ENCODE measurements at regions not wholly inside any gene's neighbourhood (a gene's known extent, or its start where the extent isn't known, plus 50 kb on each side); places are given as distances from the start of the nearest gene placed in this dataset.

DNA sequence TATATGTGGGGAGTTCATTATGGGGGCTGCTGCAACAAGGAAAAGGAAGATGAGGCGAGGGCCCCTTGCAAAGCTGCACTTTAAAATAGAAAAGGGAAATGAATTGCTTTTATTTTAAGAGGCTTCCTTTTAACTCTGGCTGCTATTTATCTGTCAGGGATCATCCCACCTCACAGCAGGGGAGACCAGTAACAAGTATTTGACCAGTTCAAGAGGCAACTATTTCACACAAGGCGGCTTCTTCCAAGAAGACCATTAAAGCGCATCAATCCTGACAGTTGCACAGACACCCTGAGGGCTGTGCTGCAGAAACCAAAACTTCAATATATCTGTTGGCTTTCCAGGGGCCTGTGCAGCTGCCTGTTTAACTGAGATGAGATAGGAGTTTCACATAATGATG lies 1009.2 kb downstream of the SORCS3 start:
- no peak for DNase-seq (ENCODE audit: low read depth, low spot score)
- in situ Hi-C loops (cut with HindIII; ENCODE audit: low pct_unique_long_range_greater_than_20kb, low sequenced_read_pairs), result no loop called here

DNA sequence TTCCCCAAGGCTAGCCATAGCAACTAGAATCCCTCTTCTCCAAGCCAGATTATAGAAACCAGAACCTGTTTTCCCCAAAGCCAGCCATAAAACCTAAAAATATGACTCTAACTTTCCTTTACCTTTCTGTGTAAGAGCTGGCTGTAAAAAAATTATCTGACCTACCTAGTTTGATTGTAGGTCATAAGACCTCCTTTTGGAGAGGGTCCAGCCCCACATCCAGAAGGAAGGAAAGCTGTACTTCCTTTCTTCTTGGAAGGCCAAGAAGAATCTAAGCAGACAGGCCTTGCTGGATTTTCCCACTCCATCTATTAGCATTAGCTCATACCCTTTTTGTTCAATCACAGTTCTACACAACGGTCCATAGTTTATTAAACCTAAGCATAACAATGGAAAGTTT lies 1006.3 kb downstream of the SORCS3 start:
- no peak for DNase-seq (ENCODE audit: low read depth, low spot score)
- in situ Hi-C loops (cut with HindIII; ENCODE audit: low pct_unique_long_range_greater_than_20kb, low sequenced_read_pairs), result no loop called here

- in situ Hi-C loops (cut with HindIII; ENCODE audit: low pct_unique_long_range_greater_than_20kb, low sequenced_read_pairs), result no loop called here
- DNase-seq (ENCODE audit: low read depth, low spot score), result no peak
Measured at GRCh38 chr10:105644978-105645377, 1003.9 kb downstream of the SORCS3 start.

DNA sequence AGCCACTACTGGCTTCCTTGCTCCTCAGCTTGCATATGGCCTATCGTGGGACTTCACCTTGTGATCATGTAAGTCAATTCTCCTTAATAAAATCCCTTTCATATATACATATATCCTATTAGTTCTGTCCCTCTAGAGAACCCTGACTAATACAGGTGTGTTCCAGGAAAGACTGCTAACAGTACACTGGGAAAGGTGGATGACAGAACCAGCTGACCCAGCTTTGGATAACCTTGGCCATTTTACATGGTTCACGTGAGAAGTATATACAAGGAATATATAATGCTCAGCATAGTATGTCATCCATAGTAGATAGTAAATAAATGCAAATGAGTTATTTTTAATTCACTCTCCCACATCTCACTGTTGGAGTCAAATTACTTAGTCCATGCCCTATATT lies 1003.5 kb downstream of the SORCS3 start:
- no peak for DNase-seq (ENCODE audit: low read depth, low spot score)
- in situ Hi-C loops (cut with HindIII; ENCODE audit: low pct_unique_long_range_greater_than_20kb, low sequenced_read_pairs), result no loop called here

GRCh38 chr10:105644091-105644490 lies 1003.0 kb downstream of the SORCS3 start:
- no peak for DNase-seq (ENCODE audit: low read depth, low spot score)

GRCh38 chr10:105643660-105644059 lies 1002.6 kb downstream of the SORCS3 start:
- DNase-seq (ENCODE audit: low read depth, low spot score), result no peak
- in situ Hi-C loops (cut with HindIII; ENCODE audit: low pct_unique_long_range_greater_than_20kb, low sequenced_read_pairs), result no loop called here

More at GRCh38 chr10:105644091-105644490, 1003.0 kb downstream of the SORCS3 start:
- in situ Hi-C loops (cut with HindIII; ENCODE audit: low pct_unique_long_range_greater_than_20kb, low sequenced_read_pairs), result no loop called here

DNA sequence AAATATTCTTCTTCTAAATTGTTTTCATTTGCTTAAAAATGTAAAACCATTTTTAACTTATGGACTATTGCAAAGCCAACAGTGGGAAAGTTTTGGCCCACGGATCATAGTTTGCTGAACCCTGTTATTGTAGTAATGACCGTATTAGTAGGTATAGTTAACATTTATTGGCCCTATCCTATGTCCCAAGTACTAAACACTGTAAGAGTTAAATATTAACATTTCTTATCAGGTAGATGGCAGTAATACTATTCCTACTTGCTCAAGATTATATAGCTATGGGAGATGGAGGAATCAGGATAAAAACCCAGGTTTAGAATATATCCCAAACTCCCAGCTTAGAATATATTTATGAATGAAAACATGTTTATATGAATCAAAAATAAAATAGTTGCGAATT lies 993.2 kb downstream of the SORCS3 start:
- no peak for DNase-seq (ENCODE audit: low read depth, low spot score)
- in situ Hi-C loops (cut with HindIII; ENCODE audit: low pct_unique_long_range_greater_than_20kb, low sequenced_read_pairs), result no loop called here

DNA sequence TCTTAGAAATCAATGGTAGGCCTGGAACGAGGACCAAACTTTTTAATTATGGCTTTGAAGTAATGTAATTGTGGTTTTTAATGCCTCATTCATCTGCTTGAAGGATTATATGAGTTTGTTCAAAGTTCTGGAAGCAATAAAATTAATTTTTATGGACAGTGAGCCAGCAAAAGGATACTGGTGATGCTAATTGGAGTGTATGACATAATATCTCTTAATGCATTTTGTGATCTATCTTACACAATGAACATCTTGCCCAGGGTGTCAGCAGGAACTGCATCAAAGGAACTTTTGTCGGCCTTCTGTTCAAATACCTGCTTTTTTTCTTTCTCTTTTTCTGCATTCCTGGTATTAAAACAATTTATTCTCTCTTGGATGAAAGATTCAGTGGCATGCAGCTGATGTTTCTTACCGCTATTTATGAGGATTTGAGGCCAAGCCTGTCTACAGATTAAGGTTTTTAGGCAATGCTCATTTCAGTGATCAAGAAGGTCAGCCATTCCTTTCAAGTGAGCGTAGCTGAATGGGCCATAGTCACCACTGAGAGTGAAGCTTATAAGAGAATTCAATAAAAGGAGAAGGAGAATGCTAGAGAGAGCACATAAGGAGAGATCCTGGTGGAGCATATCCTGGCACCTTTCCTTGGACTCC lies 974.8 kb downstream of the SORCS3 start:
- in situ Hi-C loops (cut with HindIII; ENCODE audit: low pct_unique_long_range_greater_than_20kb, low sequenced_read_pairs), result no loop called here
- no peak for DNase-seq (ENCODE audit: low read depth, low spot score)

DNA sequence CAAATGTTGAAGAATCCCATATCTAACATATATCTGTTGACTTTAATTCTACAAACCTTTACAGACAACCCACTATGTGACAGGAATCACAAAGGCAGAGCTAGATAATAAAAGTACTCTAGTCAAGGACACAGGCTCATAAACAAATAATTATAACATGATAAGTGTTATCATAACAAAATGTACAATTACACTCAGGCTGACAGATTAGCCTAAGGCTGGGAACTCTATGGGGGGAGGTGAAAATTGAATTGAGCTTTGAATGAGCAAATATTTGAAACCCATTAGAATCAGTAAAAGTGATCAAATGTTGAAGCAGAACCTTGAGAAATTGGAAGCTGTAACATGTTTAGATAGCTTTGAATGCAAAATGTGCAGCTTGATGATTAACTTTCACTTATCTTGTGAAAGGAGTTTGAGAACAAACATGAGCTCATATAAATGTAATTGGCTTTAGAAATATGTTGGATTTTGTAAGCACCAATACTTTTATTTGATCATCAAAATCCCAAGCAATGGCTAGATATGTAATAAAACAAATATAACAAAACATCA lies 970.2 kb downstream of the SORCS3 start:
- in situ Hi-C loops (cut with HindIII; ENCODE audit: low pct_unique_long_range_greater_than_20kb, low sequenced_read_pairs), result no loop called here
- DNase-seq (ENCODE audit: low read depth, low spot score), result no peak

DNA sequence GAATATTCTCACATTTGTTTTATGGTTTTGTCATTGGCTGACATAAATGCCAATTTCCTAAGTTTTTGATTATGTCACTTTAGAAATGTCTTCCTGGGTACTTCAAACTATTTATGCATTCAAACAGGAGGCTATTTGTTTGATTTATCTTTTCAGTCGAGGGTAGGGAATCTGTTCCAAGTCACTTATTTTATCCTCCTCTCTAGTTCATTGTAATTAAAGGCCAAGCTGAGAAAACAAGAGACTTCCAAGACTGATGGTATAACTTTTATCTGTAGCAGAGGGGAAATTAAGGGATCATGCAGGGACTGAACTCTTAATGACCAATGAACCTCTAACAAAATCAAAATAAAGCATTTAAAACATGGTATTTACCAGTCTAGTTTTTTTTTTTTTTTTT lies 968.4 kb downstream of the SORCS3 start:
- DNase-seq (ENCODE audit: low read depth, low spot score), result no peak
- in situ Hi-C loops (cut with HindIII; ENCODE audit: low pct_unique_long_range_greater_than_20kb, low sequenced_read_pairs), result no loop called here

GRCh38 chr10:105605918-105606317 lies 964.8 kb downstream of the SORCS3 start:
- in situ Hi-C loops (cut with HindIII; ENCODE audit: low pct_unique_long_range_greater_than_20kb, low sequenced_read_pairs), result no loop called here
- no peak for DNase-seq (ENCODE audit: low read depth, low spot score)

- no peak for DNase-seq (ENCODE audit: low read depth, low spot score)
- in situ Hi-C loops (cut with HindIII; ENCODE audit: low pct_unique_long_range_greater_than_20kb, low sequenced_read_pairs), result no loop called here
Measured at GRCh38 chr10:105605104-105605503, 964.0 kb downstream of the SORCS3 start.

- in situ Hi-C loops (cut with HindIII; ENCODE audit: low pct_unique_long_range_greater_than_20kb, low sequenced_read_pairs), result no loop called here
- DNase-seq (ENCODE audit: low read depth, low spot score), result no peak
Measured at GRCh38 chr10:105598207-105598606, 957.1 kb downstream of the SORCS3 start.

- DNase-seq (ENCODE audit: low read depth, low spot score), result no peak
- in situ Hi-C loops (cut with HindIII; ENCODE audit: low pct_unique_long_range_greater_than_20kb, low sequenced_read_pairs), result no loop called here
Measured at GRCh38 chr10:105597312-105597711, 956.2 kb downstream of the SORCS3 start.

GRCh38 chr10:105596749-105597148 lies 955.7 kb downstream of the SORCS3 start:
- DNase-seq (ENCODE audit: low read depth, low spot score), result no peak
- in situ Hi-C loops (cut with HindIII; ENCODE audit: low pct_unique_long_range_greater_than_20kb, low sequenced_read_pairs), result no loop called here

DNA sequence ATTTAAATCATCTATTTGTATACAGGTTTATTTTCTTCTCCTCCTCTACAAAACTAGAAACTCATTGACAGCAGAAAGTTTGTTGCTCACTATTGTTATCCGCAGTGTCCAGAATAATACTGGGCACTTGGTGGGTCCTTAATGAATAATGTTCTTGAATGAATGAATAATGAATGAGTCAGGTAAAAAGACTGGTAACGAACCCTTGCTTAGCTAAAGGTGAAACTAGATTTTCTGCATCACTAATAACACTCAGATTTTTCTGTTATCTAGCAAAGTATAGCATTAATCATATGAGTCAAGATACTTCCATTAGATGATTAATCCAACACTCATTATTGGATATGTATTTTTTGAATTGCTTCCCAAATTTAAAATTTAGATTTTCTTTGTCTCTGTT lies 953.2 kb downstream of the SORCS3 start:
- no peak for DNase-seq (ENCODE audit: low read depth, low spot score)
- in situ Hi-C loops (cut with HindIII; ENCODE audit: low pct_unique_long_range_greater_than_20kb, low sequenced_read_pairs), result no loop called here

- in situ Hi-C loops (cut with HindIII; ENCODE audit: low pct_unique_long_range_greater_than_20kb, low sequenced_read_pairs), result no loop called here
- DNase-seq (ENCODE audit: low read depth, low spot score), result no peak
Measured at GRCh38 chr10:105592468-105592867, 951.4 kb downstream of the SORCS3 start.

- in situ Hi-C loops (cut with HindIII; ENCODE audit: low pct_unique_long_range_greater_than_20kb, low sequenced_read_pairs), result no loop called here
- DNase-seq (ENCODE audit: low read depth, low spot score), result no peak
Measured at GRCh38 chr10:105586451-105587098, 945.5 kb downstream of the SORCS3 start.

DNA sequence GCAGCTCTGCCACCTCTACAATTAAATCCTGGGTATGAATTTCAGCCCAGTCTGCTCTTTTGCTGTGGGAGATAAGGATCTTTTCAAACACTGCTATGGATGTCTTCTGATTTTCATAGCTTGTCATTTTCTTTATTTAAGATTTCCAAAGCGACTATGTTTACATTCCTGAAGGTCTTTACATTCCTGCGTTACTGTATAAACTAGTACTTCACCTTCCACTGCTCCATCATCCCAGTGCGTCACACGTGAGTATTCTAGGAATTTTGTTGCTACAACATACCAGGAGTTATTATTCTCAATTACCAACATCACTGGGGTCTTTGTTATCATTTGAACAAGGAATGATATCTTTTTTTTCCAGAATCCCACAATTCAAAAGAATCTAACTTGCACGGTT lies 944.7 kb downstream of the SORCS3 start:
- in situ Hi-C loops (cut with HindIII; ENCODE audit: low pct_unique_long_range_greater_than_20kb, low sequenced_read_pairs), result no loop called here
- DNase-seq (ENCODE audit: low read depth, low spot score), result no peak
